ENCODE measurements at regions not wholly inside any gene's neighbourhood (a gene's known extent, or its start where the extent isn't known, plus 50 kb on each side); places are given as distances from the start of the nearest gene placed in this dataset.
"Not testable (repeated sequence)": the region's sequence is repeated elsewhere in the genome, so short reads cannot be mapped to it uniquely, and the experiment has no call there.

DNA sequence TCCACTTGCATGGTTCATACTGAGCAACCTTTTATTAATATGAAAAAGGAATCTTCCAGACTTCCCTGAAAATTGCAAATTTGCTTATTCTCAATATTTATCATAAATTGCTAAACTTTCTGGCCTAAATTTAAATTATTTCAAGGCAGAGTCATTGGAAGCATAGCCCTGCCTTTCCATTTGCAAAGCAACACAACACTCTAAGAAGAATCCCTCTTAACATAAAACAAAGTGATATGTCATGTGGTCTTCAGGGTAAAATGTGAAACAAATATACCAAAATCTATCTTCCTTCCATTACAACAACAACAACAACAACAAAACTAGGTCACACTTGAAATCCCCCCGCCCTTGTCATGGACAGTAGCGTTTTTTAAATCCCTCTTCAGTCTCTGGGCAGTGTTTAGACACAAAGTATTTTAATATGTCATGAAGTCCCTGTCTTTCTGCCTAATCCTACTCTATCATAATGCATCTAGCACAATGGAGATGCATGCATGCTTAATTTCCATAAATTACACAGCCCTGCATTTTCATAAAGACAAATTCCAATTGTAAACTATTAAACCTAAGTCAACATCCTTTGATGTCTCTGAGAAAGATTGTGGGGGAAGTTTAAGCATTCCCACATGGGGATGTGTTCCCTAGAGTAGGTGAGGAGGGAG, 668.9 kb upstream of the LCORL start:
- DNase-seq = no peak

DNA sequence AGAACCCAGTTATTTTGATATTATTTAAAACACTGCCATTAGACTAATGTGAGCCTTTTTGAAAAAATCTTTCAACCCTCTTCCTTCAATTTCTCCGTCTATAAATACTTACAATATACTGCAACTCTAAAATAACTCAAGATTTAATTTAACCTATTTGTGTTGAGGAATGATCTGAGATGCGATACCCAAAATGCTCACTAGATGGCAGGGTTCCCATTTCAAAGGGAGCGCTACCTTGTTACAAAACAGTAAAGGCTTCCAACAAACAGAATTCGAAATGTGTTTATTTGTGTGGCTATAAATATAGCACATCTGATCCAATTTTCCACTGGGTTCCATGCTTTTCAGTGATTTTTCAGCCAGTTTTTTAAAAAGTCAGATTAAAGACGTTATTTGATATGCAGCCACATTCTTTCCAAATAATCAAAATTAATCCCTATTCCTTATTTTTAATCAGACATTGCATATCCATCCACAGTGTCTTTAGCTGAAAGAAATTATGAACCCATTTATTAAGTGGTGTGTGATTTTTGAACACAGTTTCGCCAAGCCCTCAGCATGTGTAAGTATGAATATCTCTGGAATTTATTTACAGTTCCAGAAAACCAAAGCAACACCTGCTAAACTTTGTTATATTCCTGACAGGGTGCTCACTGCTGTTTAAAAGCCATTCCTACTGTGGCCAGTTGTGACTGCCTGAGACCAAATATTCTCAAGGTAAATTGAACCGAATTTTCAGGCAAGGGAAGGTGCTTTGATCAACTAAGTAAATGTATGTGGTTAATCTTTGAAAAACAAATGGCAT, 668.0 kb upstream of the LCORL start:
- peak; percentile 64 for DNase-seq

DNA sequence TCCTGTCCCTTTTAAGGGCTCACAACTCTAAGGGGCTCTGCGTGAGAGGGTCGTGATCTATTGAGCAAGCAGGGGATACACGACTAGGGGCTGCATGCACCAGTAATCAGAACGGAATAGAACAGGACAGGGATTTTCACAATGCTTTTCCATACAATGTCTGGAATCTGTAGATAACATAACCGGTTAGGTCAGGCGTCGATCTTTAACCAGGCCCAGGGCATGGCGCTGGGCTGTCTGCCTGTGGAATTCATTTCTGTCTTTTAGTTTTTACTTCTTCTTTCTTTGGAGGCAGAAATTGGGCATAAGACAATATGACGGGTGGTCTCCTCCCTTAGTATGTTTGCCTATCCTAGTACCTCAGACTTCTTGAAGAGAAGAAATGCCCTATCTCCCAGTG, 666.8 kb upstream of the LCORL start:
- not testable (repeated sequence) for DNase-seq

DNA sequence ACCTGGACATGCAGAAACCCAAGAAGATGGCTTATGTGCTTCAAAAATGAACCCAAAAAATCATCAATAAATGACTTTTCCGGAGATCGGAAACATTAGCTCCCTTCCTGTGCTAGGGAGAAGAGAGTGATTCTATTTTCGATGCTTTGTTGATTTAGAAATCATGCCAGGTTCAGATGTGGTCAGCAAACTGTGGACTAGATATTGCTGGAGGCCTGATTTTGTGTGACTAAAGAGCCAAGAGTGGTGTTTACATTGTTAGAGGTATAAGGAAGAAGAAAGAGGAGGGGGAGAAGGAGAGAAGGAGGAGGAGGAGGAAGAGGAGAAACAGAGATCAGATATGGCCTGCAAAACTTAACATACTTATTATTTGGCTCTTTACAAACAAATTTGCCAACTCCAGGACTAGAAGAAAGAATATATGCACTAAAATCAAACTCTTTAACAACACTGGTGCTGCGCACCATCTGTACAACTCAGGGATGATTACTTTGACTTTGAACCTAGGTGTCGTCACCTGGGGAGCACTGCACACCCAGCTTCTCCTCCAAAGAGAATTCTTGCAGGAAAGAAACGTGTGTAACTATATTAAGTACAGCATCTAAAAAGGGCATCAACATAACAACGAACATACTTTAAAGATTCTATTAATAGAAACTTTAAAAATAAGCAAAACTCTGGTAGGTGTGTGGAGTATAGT, 664.9 kb upstream of the LCORL start:
- no peak for DNase-seq

DNA sequence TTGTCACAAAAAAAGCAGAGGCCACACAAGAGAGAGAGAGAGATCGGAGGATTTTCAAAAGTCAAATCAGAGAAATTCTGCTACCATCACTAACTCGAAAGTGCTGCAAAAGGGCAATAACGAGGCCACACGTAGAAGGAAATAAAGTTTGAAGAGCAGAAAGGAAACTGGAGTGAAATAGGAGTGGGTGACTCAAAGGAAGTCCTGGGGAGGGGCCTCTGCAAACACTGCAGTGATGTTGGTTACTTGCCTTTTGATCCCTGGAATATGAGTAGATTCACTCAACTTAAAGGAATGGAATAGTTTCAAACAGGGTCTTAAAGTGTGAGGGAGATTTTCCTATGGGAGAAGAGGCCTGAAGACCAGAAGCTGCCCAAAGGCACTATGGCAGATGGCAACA, 663.4 kb upstream of the LCORL start:
- DNase-seq = no peak

DNA sequence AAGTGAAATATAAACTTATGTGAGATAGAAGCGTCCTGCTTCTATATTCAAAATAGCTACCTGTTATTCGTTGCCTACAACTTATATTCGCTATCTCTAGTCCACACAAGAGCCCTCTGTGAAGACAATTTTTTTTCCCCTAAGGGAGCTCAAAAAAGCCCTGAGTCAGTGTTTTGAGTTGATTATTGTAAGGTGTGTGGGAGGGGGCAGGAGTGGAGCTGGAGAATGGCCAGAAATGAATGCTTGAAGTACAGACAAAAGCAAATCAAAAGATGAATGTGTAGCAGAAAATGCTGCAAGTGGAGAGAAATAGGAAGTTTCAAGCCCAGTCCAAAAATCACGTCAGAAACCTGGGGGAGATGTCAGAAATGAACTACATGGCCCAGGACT, 655.0 kb upstream of the LCORL start:
- DNase-seq = no peak

DNA sequence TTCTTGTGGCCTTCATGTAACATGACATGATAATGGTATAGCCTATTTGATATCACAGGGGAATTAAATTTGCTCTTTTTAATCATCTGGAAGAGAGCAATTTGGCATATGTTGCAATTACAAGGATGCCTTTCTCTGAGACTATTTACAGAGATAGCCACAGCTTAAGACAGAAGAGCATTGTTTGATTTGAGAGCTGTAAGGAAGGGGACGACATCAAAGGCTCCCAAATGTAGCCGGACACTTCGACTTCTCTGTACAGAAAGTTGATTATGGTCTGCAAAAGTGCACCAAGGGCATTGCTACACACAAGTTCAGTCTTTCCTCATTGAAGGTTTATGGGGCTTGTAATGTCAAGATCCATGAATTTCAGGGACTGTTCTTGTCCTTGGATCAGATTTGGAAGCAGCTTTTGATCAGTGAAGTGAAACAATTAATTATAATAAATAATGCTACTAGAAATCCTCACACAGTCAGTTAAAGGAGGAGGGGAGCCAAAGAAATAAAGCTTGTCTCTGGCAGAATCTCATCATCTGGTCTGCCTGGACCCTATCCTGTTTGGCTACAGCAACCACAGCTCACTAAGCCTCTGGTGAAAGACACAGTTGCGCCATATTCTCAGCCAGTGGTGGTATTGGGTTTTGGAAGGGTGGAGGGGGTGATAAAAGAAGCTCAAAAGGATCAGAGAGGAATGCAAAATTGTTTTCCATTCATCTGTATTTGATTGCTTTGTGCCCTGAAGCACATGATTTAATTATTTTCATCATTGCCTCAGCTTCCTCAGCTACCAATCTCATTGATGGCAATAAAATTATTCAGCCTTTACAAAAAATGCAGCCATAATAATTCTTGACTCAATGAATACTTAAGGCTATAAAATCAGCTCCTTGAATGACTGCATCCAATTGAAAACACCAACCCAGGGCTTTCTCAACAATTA, 654.3 kb upstream of the LCORL start:
- no peak for DNase-seq

DNA sequence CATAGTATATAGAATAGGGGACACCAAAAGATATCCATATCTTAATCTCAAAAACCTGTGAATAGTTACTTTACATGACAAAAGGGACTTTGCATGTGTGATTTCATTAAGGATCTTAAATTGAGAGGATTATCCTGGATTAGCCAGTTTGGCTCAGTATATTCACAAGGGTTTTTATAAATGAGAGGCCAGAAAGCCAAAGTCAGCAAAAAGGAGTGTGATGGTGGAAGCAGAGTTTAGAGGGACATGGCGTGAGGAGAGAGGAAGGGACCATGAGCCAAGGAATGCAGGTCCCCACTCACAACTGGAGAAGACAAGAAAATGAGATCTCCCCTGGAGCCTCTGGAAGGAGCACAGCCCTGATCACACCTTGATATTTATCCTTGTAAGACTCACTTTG, 648.5 kb upstream of the LCORL start:
- DNase-seq = no peak

DNA sequence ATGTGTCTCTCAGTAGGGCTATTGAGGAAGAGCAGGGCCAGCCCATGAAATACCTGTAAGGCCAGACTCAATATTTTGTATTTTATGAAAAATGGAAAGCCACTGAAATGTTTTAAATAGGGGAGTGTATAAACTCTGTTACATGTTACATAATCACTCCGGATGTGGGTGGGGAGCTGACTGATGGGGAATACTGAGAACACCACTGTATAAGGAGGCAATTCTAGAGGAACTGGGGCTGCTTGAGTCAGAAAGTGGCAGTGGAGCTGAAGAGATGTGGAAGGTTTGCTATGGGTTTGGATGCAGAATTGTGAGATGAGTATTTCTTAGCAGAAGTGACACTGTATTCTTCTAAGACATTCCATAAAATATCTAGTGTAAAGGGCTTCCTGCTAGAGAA, 647.8 kb upstream of the LCORL start:
- no peak for DNase-seq

DNA sequence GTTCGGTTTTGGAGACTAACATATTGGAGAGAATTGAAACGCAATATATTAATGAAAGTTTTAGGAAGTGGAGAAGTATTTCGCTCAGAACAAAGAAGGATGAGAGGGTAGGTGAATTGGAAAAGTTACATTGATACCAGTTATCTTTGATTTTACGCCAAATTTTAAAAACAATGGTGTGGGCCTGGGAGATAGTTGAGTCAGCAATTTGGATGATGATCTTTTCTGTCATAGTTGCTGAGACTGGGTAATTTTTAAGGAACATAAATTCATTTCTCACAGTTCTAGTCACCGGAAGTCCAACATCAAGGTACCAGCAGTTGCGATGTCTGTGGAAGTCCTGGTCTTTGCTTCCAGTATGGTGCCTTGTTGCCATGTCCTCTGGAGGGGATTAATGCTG, 644.8 kb upstream of the LCORL start:
- DNase-seq = no peak

DNA sequence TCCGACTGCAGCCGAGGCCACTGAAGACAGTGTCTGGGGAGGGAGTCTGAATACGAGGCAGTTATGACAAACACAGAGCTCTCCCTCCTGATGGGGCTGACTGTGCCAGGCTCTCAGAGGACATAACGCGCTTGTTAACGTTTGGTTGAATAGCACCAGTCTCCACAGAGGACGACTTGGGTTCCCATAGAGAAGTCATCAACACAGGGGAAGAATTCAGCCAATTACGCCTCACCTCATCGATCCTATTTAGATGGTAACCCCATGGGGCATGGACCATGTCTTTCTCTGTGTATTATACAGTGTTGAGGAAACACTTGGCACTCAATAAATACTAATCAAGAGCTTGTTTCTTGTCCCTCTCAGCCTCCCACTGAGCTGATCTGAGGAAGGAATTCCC, 642.6 kb upstream of the LCORL start:
- DNase-seq = no peak

DNA sequence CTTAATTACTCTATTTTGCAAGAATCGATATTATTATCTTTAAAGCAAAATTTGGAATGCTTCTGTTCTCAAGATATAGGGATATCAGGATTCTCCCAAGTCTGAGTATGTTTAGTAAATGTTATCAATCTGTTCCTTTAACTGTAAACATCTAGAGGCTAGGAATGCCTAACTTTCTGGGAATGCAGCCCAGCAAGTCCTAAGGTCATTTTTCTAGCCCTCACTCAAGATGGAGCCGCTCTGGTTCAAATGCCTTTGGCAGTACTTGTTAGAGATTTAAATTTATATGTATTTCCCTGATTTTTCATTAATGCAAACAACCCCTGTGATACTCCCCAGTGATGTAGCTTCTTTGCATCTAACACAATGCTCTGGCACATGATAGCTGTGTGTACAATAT, 623.8 kb upstream of the LCORL start:
- DNase-seq = no peak

DNA sequence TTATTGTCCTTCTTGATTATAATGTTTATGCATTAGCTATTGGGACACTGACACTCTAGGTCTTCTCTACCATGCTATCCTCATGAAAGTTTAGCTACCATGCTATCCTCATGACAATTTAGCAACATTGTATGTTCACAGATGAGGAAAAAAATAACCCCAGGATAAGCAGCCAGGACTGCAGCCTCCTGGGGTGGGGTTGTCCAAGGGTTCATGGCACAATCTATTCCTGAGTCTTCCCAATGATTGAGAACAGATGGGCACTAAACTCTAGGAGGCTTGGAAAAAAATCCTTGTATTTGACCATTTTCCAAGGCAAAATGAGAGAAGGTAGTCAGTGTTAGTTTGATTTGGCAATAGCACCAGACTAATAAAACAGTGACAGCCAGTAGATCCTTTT, 619.8 kb upstream of the LCORL start:
- DNase-seq = no peak

DNA sequence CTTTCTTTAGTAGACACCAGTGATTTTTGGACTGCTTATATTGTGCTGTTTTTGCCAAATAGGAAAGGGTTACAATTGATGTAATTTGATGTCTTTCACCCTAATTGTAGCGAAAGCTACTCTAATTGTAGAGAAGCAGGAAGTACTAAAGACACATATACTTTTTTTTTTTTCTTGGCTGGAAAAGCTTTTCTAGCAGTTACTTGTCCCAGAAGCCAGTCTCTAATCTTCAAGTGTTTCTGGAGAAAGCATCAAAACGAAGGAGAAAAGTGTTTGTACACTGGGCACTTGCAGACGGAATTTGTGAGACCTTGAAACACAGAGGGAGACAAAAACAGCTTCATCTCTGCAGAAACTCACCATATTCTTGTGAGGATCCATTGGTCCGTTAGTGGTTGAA, 616.5 kb upstream of the LCORL start:
- DNase-seq = no peak

DNA sequence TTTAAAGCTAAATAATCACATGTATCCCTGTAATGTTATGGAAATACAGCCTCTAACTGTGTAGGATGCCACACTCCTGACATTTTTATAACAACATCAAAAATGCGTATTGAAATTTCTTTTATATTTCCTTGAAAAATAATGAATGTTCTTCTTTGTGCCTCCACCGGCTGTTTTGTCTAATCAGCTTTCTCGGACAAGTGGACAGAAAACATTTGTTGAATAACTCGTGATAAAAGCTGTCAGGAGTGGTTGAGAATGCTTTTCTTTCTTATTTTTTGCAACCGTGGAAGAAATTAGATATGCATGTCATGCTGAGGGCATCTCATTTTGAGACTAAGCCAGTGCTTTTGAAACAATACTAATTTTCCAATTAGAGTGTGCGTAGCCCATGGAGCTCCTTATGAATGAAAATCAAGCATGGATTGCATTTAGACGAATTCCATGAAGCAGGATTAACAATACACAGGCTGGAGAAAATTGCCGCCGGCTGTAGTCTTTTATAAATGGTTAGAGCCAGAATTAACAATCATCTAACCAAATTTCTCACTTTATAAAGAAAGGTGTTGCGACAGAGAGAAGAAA, 614.5 kb upstream of the LCORL start:
- DNase-seq = no peak

DNA sequence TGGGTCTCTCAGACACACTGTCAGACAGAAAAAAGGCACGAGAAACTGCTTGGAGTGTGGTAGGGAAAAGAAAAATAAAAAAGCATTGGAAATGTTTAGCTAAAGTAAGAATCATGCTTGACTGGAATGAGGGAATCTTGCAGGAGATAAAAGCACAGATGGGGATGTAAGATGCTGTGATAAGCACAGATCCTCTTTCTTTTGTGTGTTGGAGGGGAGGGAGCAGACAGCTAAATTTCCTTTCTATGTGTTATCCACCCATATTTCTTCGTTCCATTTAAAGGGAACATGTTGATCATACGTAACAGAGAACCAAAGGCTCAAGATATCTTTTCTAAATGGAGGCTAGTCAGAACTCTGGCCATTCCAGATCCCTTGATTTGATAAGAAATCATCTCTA, 614.0 kb upstream of the LCORL start:
- DNase-seq = no peak

DNA sequence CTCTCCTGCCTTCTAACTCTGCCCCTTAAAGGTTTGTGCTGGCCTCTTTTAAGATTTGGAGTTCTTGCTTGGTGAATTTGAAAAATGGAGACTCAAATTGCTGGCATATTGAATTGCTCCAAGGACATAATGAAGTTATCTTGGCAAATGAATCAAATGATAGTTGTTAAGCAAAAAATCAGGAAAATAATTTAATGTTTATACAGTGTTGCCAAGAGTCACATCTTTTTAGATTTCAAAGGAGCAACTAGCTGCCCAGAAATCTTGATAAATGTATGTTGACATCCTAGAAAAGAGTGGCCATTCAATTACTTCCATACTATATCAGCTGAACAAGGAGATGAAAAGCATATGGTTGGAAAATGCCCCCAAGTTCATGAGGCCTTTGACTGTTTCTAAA, 610.0 kb upstream of the LCORL start:
- no peak for DNase-seq

DNA sequence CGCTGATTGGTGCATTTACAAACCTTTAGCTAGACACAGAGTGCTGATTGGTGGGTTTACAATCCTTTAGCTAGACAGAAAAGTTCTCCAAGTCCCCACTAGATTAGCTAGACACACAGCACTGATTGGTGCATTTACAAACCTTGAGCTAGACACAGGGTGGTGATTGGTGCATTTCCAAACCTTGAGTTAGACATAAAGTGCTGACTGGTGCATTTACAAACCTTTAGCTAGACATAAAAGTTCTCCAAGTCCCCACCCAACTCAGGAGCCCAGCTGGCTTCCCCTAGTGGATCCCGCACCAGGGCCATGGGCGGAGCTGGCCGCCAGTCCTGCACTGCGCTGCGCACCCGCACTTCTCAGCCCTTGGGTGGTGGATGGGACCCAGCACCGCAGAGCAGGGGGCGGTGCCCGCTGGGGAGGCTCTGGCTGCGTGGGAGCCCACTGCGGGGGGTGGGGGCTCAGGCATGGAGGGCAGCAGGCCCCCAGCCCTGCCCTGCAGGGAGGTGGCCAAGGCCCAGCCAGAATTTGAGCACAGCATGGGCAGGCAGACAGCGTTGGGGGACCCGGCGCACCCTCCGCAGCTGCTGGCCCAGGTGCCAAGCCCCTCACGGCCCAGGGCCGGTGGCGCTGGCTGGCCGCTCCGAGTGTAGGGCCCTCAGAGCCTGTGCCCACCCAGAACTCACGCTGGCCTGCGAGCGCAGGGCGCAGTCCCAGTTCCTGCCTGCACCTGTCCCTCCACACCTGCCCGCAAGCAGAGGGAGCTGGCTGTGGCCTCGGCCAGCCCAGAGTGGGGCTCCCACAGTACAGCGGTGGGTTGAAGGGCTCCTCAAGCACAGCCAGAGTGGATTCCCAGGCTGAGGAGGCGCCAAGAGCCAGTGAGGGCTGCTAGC, 608.9 kb upstream of the LCORL start:
- no peak for DNase-seq

DNA sequence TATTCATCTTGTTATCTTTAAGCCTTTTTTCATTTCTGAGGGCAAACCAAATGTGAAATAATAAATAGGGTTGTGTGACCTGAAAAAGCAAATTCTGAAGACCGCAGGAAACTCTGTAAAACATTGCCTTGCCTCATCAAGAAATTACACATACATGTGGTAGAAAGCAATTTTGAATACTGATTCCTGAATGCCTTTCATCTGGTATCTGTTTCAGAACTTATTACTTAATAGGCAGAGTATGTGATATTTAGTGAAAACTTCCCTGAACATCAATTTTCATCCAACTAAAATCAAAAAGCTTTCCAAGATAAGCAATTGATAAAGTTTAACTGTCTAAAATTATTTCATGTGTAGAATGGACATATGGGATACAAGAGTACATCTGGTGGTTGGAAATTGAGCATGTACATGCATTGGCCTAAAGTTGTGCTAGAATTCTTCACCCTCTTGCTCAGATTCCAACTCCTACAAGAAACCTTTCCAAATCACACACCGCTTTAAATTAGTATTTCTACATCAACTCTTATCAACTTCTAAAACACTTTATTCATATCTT, 606.0 kb upstream of the LCORL start:
- DNase-seq = no peak

DNA sequence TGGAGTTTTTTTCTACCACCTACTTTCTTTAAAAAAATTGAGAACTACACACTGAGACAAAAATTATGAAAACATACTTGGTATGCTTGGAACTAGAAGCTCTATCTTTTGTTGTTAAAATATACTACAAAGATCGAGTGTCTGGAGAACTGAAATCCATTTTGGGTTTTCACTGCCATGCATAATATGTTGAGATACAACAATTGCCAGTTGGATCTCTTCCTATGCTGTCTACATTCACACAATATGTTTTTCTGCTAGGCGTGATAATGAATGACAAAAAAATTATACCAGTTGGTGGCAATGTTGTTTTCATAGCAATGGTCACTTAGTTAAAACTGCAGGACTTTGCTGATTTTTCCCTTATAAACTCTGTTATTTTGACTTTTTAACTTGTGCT, 605.4 kb upstream of the LCORL start:
- DNase-seq = no peak

DNA sequence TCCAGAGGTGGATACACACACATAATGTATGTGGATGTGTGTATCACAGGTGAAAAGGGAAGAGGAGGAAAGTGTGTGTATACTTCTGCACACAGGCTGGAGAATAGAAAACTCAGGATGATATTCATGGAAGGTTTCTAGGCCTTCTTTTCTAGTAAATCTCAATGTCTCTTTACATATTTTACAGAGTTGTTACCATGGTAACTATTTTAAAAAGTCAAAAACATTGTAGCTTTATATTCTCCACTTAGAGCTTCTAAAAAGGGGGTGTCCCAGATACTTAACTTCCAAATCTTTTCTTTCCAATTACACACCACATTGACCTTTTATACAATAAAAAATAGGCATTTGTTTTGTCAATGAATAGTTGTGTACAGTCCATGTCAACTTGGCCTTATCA, 604.8 kb upstream of the LCORL start:
- DNase-seq = no peak
